OCI-LY7 (cell line): ENCODE measurements at regions not wholly inside any gene's neighbourhood (a gene's known extent, or its start where the extent isn't known, plus 50 kb on each side); places are given as distances from the start of the nearest gene placed in this dataset.

Experiments used
- BruUV-seq: library from RNA; stranded (reverse); fragments of 400-500 nt; replicated peaks from 2 replicates; lab custom pipeline; 2021; lab: Mats Ljungman, UMichigan
- CTCF ChIA-PET: fragments of 300-600 bp; sonication (Branson Sonifier 250); formaldehyde crosslinking; loops from one replicate; lab custom pipeline; 2022; ENCODE audit warnings: antibody characterized with exemption; ENCODE audit not compliant: unreplicated experiment; lab: Charles Lee
- POLR2A ChIA-PET: fragments of 300-600 bp; sonication (Branson Sonifier 250); formaldehyde crosslinking; loops from one replicate; lab custom pipeline; 2022; ENCODE audit warnings: antibody characterized with exemption; lab: Charles Lee
- DNase-seq: peaks from one replicate; pipeline ENCODE4 v3.0.0-alpha.2; 2015; ENCODE audit warnings: low spot score
- H2AFZ ChIP-seq: fragments of 200-600 bp; sonication (generic), shearing (Covaris generic); 2 replicates; pipeline ENCODE4 v1.6.1; 2014; ENCODE audit warnings: mild to moderate bottlenecking, antibody characterized with exemption, low read length, moderate library complexity
- H3K27ac ChIP-seq: fragments of 200-600 bp; sonication (generic); 2 replicates; pipeline ENCODE4 v1.5.1; 2014; ENCODE audit warnings: mixed run types, low read depth, mild to moderate bottlenecking, moderate library complexity, low read length, inconsistent platforms; ENCODE audit not compliant: poor library complexity, severe bottlenecking
- H3K36me3 ChIP-seq: fragments of 200-600 bp; sonication (generic); 2 replicates; pipeline ENCODE4 v1.6.1; 2014; ENCODE audit warnings: mild to moderate bottlenecking, antibody characterized with exemption, low read length, moderate library complexity, mixed read lengths; ENCODE audit not compliant: insufficient read depth
- H3K4me1 ChIP-seq: fragments of 200-600 bp; sonication (generic); 2 replicates; pipeline ENCODE4 v1.5.1; 2014; ENCODE audit warnings: mild to moderate bottlenecking, low read length; ENCODE audit not compliant: insufficient read depth, poor library complexity, severe bottlenecking
- H3K4me2 ChIP-seq: fragments of 200-600 bp; sonication (generic); 2 replicates; pipeline ENCODE4 v1.6.1; 2014; ENCODE audit warnings: mild to moderate bottlenecking, low read length
- H3K4me3 ChIP-seq: fragments of 200-600 bp; sonication (generic); 2 replicates; pipeline ENCODE4 v1.5.1; 2014; ENCODE audit warnings: mild to moderate bottlenecking, low read depth, low read length; ENCODE audit not compliant: poor library complexity, severe bottlenecking
- H3K79me2 ChIP-seq: fragments of 200-600 bp; sonication (generic); 2 replicates; pipeline ENCODE4 v1.6.1; 2016; ENCODE audit warnings: low read depth, mild to moderate bottlenecking, low read length, moderate library complexity, mixed read lengths; ENCODE audit not compliant: insufficient read depth
- H3K9me2 ChIP-seq: fragments of 200-600 bp; sonication (generic); 2 replicates; pipeline ENCODE4 v1.6.1; 2016; ENCODE audit warnings: mild to moderate bottlenecking, low read length, mixed read lengths; ENCODE audit not compliant: insufficient read depth
- H3K9me3 ChIP-seq: fragments of 200-600 bp; sonication (generic); 2 replicates; pipeline ENCODE4 v1.6.1; 2014; ENCODE audit warnings: mild to moderate bottlenecking, mixed run types, low read length, mixed read lengths
- H4K20me1 ChIP-seq: fragments of 200-600 bp; sonication (generic); 2 replicates; pipeline ENCODE4 v1.6.1; 2014; ENCODE audit warnings: mild to moderate bottlenecking, antibody characterized with exemption, low read length, moderate library complexity, mixed read lengths; ENCODE audit not compliant: insufficient read depth
- EZH2phosphoT487 ChIP-seq: fragments of 200-600 bp; sonication (generic); IDR thresholded peaks from 2 replicates; pipeline ENCODE4 v1.6.1; 2018; ENCODE audit warnings: low read depth, borderline replicate concordance, mild to moderate bottlenecking, mixed run types, antibody characterized with exemption, low read length, moderate library complexity, mixed read lengths
- intact Hi-C: fragments of 100-400 bp; cut with micrococcal nuclease; formaldehyde crosslinking; loops from one replicate; pipeline ENCODE4 v1.10.0; 2022; ENCODE audit not compliant: unreplicated experiment
- TF ChIP-seq, protein P1 (sequence below): fragments of 200-600 bp; sonication (generic); conservative IDR thresholded peaks from 2 replicates; pipeline ENCODE4 v1.5.1; 2014; ENCODE audit warnings: mild to moderate bottlenecking, antibody characterized with exemption, low read length, moderate library complexity, mixed read lengths

DNA sequence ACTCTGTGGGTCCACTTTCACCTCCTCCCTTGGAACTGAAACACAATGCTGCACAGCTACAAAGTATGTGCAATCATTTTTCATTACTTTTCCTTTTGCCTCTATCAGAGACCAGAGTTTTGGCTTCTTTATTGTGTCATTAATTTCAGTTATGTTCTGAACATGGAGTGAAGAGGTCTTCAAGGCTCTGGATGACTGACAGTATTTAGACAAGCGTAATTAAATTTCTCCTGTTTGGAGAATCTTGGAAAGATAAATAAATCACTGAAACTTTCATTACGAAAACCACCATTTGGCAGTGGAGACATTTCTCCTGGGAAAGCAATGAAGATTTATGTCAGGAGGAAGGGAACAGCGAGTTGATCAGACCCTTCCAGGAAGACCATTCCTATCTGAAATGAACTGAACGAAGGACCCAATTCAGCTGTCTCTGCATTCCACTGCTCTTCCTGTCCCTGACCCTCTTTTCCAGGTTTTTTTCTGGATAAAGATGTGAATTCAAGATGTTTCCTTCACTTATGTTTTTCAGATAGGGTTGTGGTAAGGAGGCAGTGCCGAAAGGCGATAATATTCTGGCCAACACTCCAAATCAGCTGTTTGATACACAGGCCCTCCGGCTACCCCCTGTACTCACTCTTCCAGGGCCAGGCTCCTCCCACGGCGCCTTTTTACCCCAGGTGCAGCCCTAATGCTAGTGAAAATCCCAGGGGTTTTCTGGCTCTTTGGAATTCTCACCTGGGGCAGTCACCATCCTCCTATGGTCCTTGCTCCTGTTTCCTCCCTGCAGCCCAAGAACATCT, 77.2 kb upstream of the OSMR start:
- no peaks in the 10 kb centered on the region for H3K36me3 ChIP-seq
- DNase-seq = no peak
- TF ChIP-seq, protein P1, sequence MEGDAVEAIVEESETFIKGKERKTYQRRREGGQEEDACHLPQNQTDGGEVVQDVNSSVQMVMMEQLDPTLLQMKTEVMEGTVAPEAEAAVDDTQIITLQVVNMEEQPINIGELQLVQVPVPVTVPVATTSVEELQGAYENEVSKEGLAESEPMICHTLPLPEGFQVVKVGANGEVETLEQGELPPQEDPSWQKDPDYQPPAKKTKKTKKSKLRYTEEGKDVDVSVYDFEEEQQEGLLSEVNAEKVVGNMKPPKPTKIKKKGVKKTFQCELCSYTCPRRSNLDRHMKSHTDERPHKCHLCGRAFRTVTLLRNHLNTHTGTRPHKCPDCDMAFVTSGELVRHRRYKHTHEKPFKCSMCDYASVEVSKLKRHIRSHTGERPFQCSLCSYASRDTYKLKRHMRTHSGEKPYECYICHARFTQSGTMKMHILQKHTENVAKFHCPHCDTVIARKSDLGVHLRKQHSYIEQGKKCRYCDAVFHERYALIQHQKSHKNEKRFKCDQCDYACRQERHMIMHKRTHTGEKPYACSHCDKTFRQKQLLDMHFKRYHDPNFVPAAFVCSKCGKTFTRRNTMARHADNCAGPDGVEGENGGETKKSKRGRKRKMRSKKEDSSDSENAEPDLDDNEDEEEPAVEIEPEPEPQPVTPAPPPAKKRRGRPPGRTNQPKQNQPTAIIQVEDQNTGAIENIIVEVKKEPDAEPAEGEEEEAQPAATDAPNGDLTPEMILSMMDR = no peak
- no peak for TF ChIP-seq EZH2phosphoT487
- no peaks in the 10 kb centered on the region for H3K4me1 ChIP-seq
- no peaks in the 10 kb centered on the region for H4K20me1 ChIP-seq
- no peak overlapping the region for H3K27ac ChIP-seq
- no peak overlapping the region for H3K4me2 ChIP-seq
- H3K9me2 ChIP-seq = no peaks in the 10 kb centered on the region
- intact Hi-C loops = no loop called here
- BruUV-seq = no TSS peak
- H3K79me2 ChIP-seq = no peaks in the 10 kb centered on the region
- ChIA-PET CTCF (no interaction called here), POLR2A (no interaction called here)
- no peak overlapping the region for H3K4me3 ChIP-seq
- H3K9me3 ChIP-seq = no peaks in the 10 kb centered on the region
- H2AFZ ChIP-seq = no peak overlapping the region

DNA sequence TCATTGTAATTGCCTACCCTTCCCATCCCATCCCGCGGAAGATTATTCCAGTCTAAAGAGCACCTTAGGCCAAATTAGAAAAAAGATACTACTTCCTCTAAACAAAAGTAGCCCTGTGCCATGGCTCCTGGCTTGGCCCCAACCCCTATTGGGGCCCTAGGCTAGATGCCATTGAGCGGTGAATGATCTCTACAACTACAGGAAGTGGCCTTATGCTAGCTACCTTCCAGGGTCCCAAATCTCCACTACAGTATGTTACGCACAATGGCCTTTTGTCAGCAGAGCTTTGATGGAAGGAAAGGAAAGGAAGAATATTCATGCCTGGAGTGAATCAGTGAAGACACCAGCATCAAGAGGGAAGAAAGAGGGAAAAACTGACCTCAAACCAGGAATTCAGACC, 73.3 kb upstream of the OSMR start:
- BruUV-seq = no TSS peak
- DNase-seq = no peak
- H3K4me3 ChIP-seq = no peak overlapping the region
- no peaks in the 10 kb centered on the region for H3K9me2 ChIP-seq
- TF ChIP-seq, protein P1 = no peak
- no peak for TF ChIP-seq EZH2phosphoT487
- intact Hi-C loops = no loop called here
- H3K27ac ChIP-seq = no peak overlapping the region
- H3K9me3 ChIP-seq = no peaks in the 10 kb centered on the region
- POLR2A ChIA-PET = no interaction called here
- H3K36me3 ChIP-seq = no peaks in the 10 kb centered on the region
- H3K79me2 ChIP-seq = no peaks in the 10 kb centered on the region
- H2AFZ ChIP-seq = no peak overlapping the region
- no peaks in the 10 kb centered on the region for H3K4me1 ChIP-seq
- CTCF ChIA-PET = no interaction called here
- no peak overlapping the region for H3K4me2 ChIP-seq
- no peaks in the 10 kb centered on the region for H4K20me1 ChIP-seq

DNA sequence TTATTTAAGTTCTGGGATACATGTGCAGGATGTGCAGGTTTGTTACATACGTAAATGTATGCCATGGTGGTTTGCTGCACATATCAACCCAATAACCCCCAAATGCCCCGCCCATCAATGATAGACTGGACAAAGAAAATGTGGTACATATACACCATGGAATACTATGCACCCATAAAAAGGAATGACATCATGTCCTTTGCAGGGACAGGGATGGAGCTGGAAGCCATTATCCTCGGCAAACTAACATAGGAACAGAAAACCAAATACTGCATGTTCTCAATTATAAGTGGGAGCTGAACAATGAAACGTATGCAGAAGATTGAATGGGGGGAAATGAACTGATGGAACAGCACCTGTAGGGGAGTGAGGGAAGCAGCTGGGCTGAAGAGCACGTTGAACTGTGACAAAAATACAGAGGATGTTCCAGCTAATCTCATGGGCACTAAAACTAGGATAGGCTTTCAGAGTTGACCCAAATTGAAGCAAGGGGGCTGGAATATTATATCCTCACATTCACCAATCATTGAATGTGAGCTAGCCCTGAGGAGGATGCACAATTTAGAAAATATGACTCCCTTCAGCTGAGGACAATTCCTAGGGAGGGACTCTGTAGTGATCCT, 70.5 kb upstream of the OSMR start:
- intact Hi-C loops = no loop called here
- TF ChIP-seq EZH2phosphoT487 = no peak
- TF ChIP-seq, protein P1 = no peak
- Histone ChIP-seq H3K9me3 (no peaks in the 10 kb centered on the region), H3K4me1 (no peaks in the 10 kb centered on the region), H3K27ac (no peak overlapping the region), H3K4me3 (no peak overlapping the region), H4K20me1 (no peaks in the 10 kb centered on the region), H3K9me2 (no peaks in the 10 kb centered on the region), H3K36me3 (no peaks in the 10 kb centered on the region), H3K4me2 (no peak overlapping the region), H3K79me2 (no peaks in the 10 kb centered on the region), H2AFZ (no peak overlapping the region)
- no TSS peak for BruUV-seq
- DNase-seq = no peak
- CTCF ChIA-PET = no interaction called here
- POLR2A ChIA-PET = no interaction called here
